Limb (tissue), 2 donors: ENCODE measurements at regions not wholly inside any gene's neighbourhood (a gene's known extent, or its start where the extent isn't known, plus 50 kb on each side); places are given as distances from the start of the nearest gene placed in this dataset.

Source experiments
- DNase-seq, 2 donors: peaks; one replicate each; pipeline ENCODE4 v3.0.0-alpha.2; 2016; ENCODE audit errors: extremely low spot score in 2 of 2

GRCh38 chr14:42027271-42027670 lies 420.6 kb downstream of the LRFN5 start:
- DNase-seq, result no peak

GRCh38 chr14:42023452-42023851 lies 416.8 kb downstream of the LRFN5 start:
- no peak for DNase-seq

- DNase-seq, result no peak
These were observed 407.6 kb downstream of the LRFN5 start for GRCh38 chr14:42014301-42014700.

GRCh38 chr14:42013559-42013958 lies 406.9 kb downstream of the LRFN5 start:
- no peak for DNase-seq

GRCh38 chr14:42013153-42013552 lies 406.5 kb downstream of the LRFN5 start:
- no peak for DNase-seq

- no peak for DNase-seq
These were observed 404.5 kb downstream of the LRFN5 start for GRCh38 chr14:42011221-42011620.

- DNase-seq, result no peak
These were observed 397.6 kb downstream of the LRFN5 start for GRCh38 chr14:42004321-42004720.

GRCh38 chr14:42002141-42002540 lies 395.5 kb downstream of the LRFN5 start:
- DNase-seq, result no peak

GRCh38 chr14:42001431-42001830 lies 394.8 kb downstream of the LRFN5 start:
- no peak for DNase-seq

GRCh38 chr14:42000450-42000849 lies 393.8 kb downstream of the LRFN5 start:
- no peak for DNase-seq

- no peak for DNase-seq
These were observed 387.0 kb downstream of the LRFN5 start for GRCh38 chr14:41993687-41994086.

- no peak for DNase-seq
These were observed 380.0 kb downstream of the LRFN5 start for GRCh38 chr14:41986700-41987099.

GRCh38 chr14:41986083-41986645 lies 379.5 kb downstream of the LRFN5 start:
- DNase-seq, result no peak

GRCh38 chr14:41973178-41973577 lies 366.5 kb downstream of the LRFN5 start:
- no peak for DNase-seq

- no peak for DNase-seq
These were observed 365.9 kb downstream of the LRFN5 start for GRCh38 chr14:41972531-41972930.

- DNase-seq, result no peak
These were observed 353.6 kb downstream of the LRFN5 start for GRCh38 chr14:41960281-41960680.

- DNase-seq, result no peak
These were observed 350.8 kb downstream of the LRFN5 start for GRCh38 chr14:41957459-41957858.
